ENCODE measurements at regions not wholly inside any gene's neighbourhood (a gene's known extent, or its start where the extent isn't known, plus 50 kb on each side); places are given as distances from the start of the nearest gene placed in this dataset.

DNA sequence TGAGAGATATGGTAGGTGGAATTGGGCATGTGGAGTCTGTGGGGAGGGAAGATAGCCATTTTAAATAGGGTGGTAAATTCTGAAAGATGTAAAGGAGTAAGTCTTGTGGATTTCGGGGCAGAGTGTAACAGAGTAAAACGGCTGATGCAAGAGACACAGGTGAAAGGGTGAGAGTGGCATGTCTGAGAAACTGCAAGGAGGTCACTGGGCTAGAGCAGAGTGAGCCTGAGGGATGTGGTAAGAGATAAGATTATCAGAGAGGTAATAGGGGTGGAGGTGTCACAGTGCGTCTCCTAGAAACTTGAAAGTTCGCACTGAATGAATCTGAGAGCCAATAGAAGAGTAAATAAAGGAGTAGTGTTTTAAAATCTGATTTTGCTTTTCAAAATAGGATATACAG lies 308.1 kb downstream of the EPM2A start:
- TF ChIP-seq CTCF (conservative IDR thresholded peaks at IDR 0.05; ENCODE audit: low read depth, low read length) (no peak), EZH2 (IDR thresholded peaks at IDR 0.05; ENCODE audit: borderline replicate concordance, low read depth, low read length, poor library complexity, severe bottlenecking) (no peak)
